KMS-11 (cell line): ENCODE measurements at regions not wholly inside any gene's neighbourhood (a gene's known extent, or its start where the extent isn't known, plus 50 kb on each side); places are given as distances from the start of the nearest gene placed in this dataset.

Source experiments
- H2AFZ ChIP-seq: fragments of 200-600 bp; sonication (generic); 2 replicates; pipeline ENCODE4 v1.6.1; 2016; ENCODE audit warnings: antibody characterized with exemption, mixed run types, low read depth
- H3K27ac ChIP-seq: fragments of 200-600 bp; sonication (generic); 2 replicates; pipeline ENCODE4 v1.6.1; 2016; ENCODE audit warnings: mild to moderate bottlenecking, mixed run types
- H3K27me3 ChIP-seq: fragments of 200-600 bp; sonication (generic); 2 replicates; pipeline ENCODE4 v1.6.1; 2017; ENCODE audit warnings: mild to moderate bottlenecking, low read depth, mixed run types, moderate library complexity; ENCODE audit not compliant: insufficient read depth
- H3K36me3 ChIP-seq: fragments of 200-600 bp; sonication (generic); 2 replicates; pipeline ENCODE4 v1.6.1; 2017; ENCODE audit warnings: mild to moderate bottlenecking, mixed run types; ENCODE audit not compliant: insufficient read depth
- H3K4me1 ChIP-seq: fragments of 200-600 bp; sonication (generic); 2 replicates; pipeline ENCODE4 v1.6.1; 2016; ENCODE audit warnings: mild to moderate bottlenecking, low read depth, mixed run types; ENCODE audit not compliant: poor library complexity, severe bottlenecking
- H3K4me2 ChIP-seq: fragments of 200-600 bp; sonication (generic); 2 replicates; pipeline ENCODE4 v1.7.0; 2016; ENCODE audit warnings: mild to moderate bottlenecking, mixed run types
- H3K4me3 ChIP-seq: fragments of 200-600 bp; sonication (generic); IDR thresholded peaks from 2 replicates; pipeline ENCODE4 v1.6.1; 2017; ENCODE audit warnings: low read depth, low read length, mixed read lengths; ENCODE audit not compliant: insufficient read depth
- H3K79me2 ChIP-seq: fragments of 200-600 bp; sonication (generic); 2 replicates; pipeline ENCODE4 v1.6.1; 2016; ENCODE audit warnings: low read depth, mixed run types; ENCODE audit not compliant: insufficient read depth
- H3K9ac ChIP-seq: fragments of 200-600 bp; sonication (generic); 2 replicates; pipeline ENCODE4 v1.6.1; 2016; ENCODE audit warnings: mild to moderate bottlenecking, mixed run types
- H4K20me1 ChIP-seq: fragments of 200-600 bp; sonication (generic); 2 replicates; pipeline ENCODE4 v1.6.1; 2016; ENCODE audit warnings: mild to moderate bottlenecking, mixed run types; ENCODE audit not compliant: insufficient read depth
- TF ChIP-seq, protein P1 (sequence below): fragments of 200-600 bp; sonication (generic); conservative IDR thresholded peaks from 2 replicates; pipeline ENCODE4 v1.6.1; 2017; ENCODE audit warnings: low read depth, mild to moderate bottlenecking, antibody characterized with exemption, low read length, moderate library complexity, mixed read lengths

DNA sequence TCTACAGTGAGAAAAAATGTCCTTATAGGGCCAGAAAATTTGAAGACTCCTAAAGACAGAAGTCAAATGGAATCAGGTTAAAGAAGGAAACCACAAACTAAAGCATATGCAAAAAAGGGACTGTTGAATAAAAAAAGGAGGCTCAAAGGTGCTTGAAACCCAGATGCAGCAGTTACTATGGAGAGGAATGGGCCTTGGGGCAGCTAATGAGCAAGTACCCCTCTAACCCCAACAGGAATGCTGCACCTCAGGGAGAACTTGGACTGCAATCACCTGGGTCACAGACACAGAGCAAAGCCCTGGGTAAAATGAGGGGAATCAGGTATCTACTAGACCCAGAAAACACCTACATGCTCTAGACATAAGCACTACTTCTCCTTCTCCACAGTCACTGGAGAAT, 313.9 kb downstream of the UBE3D start:
- Histone ChIP-seq H3K9ac (no peak overlapping the region), H3K4me3 (no peak overlapping the region), H2AFZ (no peak overlapping the region), H4K20me1 (no peaks in the 10 kb centered on the region), H3K27ac (no peak overlapping the region), H3K4me2 (no peak overlapping the region), H3K4me1 (no peaks in the 10 kb centered on the region), H3K27me3 (no peaks in the 10 kb centered on the region), H3K79me2 (no peaks in the 10 kb centered on the region), H3K36me3 (no peaks in the 10 kb centered on the region)
- TF ChIP-seq, protein P1, sequence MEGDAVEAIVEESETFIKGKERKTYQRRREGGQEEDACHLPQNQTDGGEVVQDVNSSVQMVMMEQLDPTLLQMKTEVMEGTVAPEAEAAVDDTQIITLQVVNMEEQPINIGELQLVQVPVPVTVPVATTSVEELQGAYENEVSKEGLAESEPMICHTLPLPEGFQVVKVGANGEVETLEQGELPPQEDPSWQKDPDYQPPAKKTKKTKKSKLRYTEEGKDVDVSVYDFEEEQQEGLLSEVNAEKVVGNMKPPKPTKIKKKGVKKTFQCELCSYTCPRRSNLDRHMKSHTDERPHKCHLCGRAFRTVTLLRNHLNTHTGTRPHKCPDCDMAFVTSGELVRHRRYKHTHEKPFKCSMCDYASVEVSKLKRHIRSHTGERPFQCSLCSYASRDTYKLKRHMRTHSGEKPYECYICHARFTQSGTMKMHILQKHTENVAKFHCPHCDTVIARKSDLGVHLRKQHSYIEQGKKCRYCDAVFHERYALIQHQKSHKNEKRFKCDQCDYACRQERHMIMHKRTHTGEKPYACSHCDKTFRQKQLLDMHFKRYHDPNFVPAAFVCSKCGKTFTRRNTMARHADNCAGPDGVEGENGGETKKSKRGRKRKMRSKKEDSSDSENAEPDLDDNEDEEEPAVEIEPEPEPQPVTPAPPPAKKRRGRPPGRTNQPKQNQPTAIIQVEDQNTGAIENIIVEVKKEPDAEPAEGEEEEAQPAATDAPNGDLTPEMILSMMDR: no peak

DNA sequence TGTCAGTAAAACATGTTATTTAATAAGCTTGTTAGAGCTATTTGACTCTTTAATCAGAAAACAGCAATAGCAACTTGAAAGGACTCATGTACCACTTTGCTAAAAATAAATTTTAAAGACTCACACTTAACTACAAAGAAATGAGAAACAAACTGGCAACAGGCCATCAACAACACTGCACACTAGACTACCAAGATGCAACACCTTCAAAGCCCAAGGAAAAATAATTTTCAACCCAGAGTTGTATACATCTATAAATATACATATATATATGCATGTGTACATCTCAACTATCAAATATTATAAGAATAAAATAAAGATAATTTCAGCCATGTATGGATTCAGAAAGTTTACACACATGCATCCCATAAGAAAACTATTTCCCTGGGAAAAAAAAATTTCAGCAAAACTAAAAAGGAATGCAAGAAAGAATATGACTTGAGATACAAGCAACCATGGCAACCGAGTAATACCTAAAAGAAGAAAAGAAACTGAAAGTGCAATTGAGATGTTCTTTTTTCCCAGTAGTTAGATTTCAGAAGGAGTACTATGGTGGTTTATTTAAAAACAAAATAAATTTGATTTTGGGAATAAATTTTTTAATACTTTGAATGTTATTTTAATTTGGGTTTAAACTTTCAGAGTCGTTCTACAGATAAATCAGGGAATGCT, 303.8 kb downstream of the UBE3D start:
- no peak overlapping the region for H3K27ac ChIP-seq
- H3K9ac ChIP-seq: no peak overlapping the region
- H2AFZ ChIP-seq: no peak overlapping the region
- H3K4me2 ChIP-seq: no peak overlapping the region
- no peaks in the 10 kb centered on the region for H3K27me3 ChIP-seq
- H3K79me2 ChIP-seq: no peaks in the 10 kb centered on the region
- H4K20me1 ChIP-seq: no peaks in the 10 kb centered on the region
- TF ChIP-seq, protein P1: no peak
- H3K36me3 ChIP-seq: no peaks in the 10 kb centered on the region
- H3K4me1 ChIP-seq: no peaks in the 10 kb centered on the region
- no peak overlapping the region for H3K4me3 ChIP-seq

DNA sequence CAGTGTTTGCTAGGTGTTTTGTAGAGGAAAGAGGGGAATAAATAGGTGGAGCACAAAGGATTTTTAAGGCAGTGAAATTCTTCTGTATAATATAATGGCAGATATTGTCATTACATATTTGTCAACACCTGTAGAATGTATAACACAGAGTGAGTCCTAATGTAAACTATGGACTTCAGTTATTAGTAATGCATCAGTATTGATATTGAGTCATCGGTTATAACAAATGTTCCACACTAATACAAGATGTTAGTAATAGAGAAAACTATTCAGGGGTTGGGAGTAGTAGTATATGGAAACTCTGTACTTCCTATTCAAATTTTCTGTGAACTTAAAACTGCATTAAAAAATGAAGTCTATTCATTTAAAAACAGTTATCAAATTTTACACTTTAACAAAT, 299.2 kb downstream of the UBE3D start:
- Histone ChIP-seq H4K20me1 (no peaks in the 10 kb centered on the region), H3K4me2 (no peak overlapping the region), H2AFZ (no peak overlapping the region)

DNA sequence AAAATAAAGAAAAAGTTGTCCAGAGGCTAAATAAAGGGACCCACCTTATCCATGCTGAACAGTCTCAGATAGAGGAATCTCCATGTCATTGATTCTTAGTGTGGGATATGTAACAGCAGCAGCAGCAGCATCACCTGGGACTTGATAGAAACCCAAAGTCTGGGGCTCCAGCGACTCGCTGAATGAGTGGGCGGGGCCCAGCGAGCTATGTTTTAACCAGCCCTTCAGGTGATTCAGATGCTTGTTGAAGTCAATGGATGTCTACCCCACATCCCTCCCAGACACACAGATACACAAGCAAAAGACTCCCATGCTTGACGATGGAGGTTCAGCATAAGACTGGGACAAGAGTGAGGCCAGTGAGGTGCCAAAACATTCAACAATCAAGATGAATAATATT, 298.6 kb downstream of the UBE3D start:
- Histone ChIP-seq H3K27ac (no peak overlapping the region), H3K36me3 (no peaks in the 10 kb centered on the region), H3K4me1 (no peaks in the 10 kb centered on the region), H3K4me2 (no peak overlapping the region), H3K27me3 (no peaks in the 10 kb centered on the region), H2AFZ (no peak overlapping the region), H3K79me2 (no peaks in the 10 kb centered on the region), H4K20me1 (no peaks in the 10 kb centered on the region), H3K9ac (no peak overlapping the region), H3K4me3 (no peak overlapping the region)
- TF ChIP-seq, protein P1: no peak

More for the DNA sequence above, 299.2 kb downstream of the UBE3D start:
- Histone ChIP-seq H3K27ac (no peak overlapping the region), H3K79me2 (no peaks in the 10 kb centered on the region), H3K27me3 (no peaks in the 10 kb centered on the region), H3K36me3 (no peaks in the 10 kb centered on the region), H3K4me3 (no peak overlapping the region), H3K9ac (no peak overlapping the region), H3K4me1 (no peaks in the 10 kb centered on the region)
- TF ChIP-seq, protein P1: no peak
